IPS-18a (cell line): ENCODE measurements at regions not wholly inside any gene's neighbourhood (a gene's known extent, or its start where the extent isn't known, plus 50 kb on each side); places are given as distances from the start of the nearest gene placed in this dataset.

Experiments used
- H3K27ac ChIP-seq: one replicate; pipeline ENCODE4 v1.5.1; 2013; ENCODE audit warnings: low read length
- H3K27me3 ChIP-seq: one replicate; pipeline ENCODE4 v1.6.1; 2013; ENCODE audit warnings: mild to moderate bottlenecking, low read length; ENCODE audit not compliant: control insufficient read depth, insufficient read depth
- H3K36me3 ChIP-seq: one replicate; pipeline ENCODE4 v1.6.1; 2013; ENCODE audit warnings: low read depth, low read length; ENCODE audit not compliant: control insufficient read depth
- H3K4me1 ChIP-seq: one replicate; pipeline ENCODE4 v1.6.1; 2013; ENCODE audit warnings: low read depth, low read length; ENCODE audit not compliant: control insufficient read depth
- H3K4me3 ChIP-seq: one replicate; pipeline ENCODE4 v1.5.1; 2013; ENCODE audit warnings: low read length
- H3K9ac ChIP-seq: one replicate; pipeline ENCODE4 v1.6.1; 2013; ENCODE audit warnings: mild to moderate bottlenecking, low read length, moderate library complexity
- H3K9me3 ChIP-seq: one replicate; pipeline ENCODE4 v1.6.1; 2013; ENCODE audit warnings: low read depth, low read length; ENCODE audit not compliant: control insufficient read depth

GRCh38 chr6:104183816-104184435 is 675.8 kb downstream of the HACE1 start:
- Histone ChIP-seq H3K9me3 (no peaks in the 10 kb centered on the region), H3K27ac (no peak overlapping the region), H3K27me3 (no peaks in the 10 kb centered on the region), H3K36me3 (no peaks in the 10 kb centered on the region), H3K4me1 (no peaks in the 10 kb centered on the region), H3K9ac (no peak overlapping the region), H3K4me3 (no peak overlapping the region)

- H3K9ac ChIP-seq = no peak overlapping the region
- H3K9me3 ChIP-seq = no peaks in the 10 kb centered on the region
- H3K27me3 ChIP-seq = no peaks in the 10 kb centered on the region
- no peaks in the 10 kb centered on the region for H3K4me1 ChIP-seq
- H3K36me3 ChIP-seq = no peaks in the 10 kb centered on the region
- no peak overlapping the region for H3K4me3 ChIP-seq
- H3K27ac ChIP-seq = no peak overlapping the region
Measured at GRCh38 chr6:104182811-104183210, 676.9 kb downstream of the HACE1 start.

DNA sequence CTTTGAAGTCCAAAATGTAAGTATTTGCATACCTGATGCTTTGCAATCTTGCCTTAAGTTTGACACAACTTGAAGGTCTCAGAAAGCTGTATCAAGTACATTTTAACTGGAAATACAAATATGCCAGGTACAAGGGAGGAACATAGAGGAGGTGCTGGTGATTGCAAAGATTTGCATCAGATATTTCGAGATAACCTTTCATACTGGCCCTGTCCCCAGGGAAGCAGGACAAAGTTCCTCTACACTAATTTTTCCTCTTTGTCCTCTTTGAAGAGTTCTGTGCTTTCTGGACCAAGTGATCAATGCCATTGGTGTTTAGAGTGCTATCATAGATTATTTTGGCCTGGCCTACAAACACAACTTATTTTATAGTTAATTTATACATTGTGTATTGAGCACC is 686.1 kb downstream of the HACE1 start:
- Histone ChIP-seq H3K9ac (no peak overlapping the region), H3K9me3 (no peaks in the 10 kb centered on the region), H3K36me3 (no peaks in the 10 kb centered on the region), H3K27ac (no peak overlapping the region), H3K4me1 (no peaks in the 10 kb centered on the region), H3K4me3 (no peak overlapping the region), H3K27me3 (no peaks in the 10 kb centered on the region)

DNA sequence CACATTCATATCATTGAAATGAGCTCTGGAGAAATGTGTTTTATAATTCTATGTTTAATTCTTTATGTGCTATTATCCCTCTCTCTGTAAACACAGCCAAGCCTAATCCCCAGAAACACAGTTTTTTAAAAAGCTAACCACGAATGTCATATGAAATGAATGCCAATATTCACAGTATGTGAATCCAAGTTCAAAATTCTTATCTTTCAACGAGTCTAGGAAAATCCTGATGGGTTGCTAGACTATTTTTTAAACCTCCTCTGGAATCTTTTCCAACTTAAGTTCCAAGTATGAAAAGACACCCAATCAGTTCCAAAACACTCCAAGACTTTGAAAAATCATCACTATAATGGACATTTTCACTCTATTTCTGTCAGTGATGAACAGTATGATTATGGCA is 689.3 kb downstream of the HACE1 start:
- Histone ChIP-seq H3K9ac (no peak overlapping the region), H3K9me3 (no peaks in the 10 kb centered on the region), H3K36me3 (no peaks in the 10 kb centered on the region), H3K4me1 (no peaks in the 10 kb centered on the region), H3K27me3 (no peaks in the 10 kb centered on the region), H3K4me3 (no peak overlapping the region), H3K27ac (no peak overlapping the region)

- H3K4me1 ChIP-seq = no peaks in the 10 kb centered on the region
Measured at GRCh38 chr6:104166055-104166668, 693.6 kb downstream of the HACE1 start.

DNA sequence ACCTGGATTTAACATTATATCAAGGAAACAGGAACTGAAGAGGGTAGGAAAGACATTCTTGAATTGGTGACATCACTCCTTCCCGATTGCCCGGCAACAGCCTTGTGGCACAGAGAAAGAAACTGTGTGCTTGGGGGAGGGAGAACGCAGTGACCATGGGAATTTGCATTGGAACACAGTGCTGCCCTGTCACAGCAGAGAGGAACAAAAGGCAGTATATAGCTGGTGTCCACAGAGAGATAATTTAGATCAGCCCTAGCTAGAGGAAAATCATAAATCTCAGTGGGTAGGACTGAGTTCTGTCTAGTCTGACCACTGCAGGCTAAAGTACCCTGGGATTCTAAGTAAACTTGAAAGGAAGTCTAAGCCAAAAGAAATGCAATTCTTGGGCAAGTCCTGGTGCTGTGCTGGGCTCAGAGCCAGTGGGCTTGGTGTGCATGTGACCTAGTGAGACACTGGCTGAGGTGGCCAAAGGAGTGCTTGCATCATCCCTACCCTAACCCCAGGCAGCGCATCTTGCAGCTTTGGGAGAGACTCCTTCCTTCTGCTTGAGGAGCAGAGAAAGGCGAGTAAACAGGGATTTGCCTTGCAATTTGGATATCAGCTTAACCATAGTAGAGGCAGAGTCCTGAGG is 697.6 kb downstream of the HACE1 start:
- H3K4me3 ChIP-seq = no peak overlapping the region
- H3K27ac ChIP-seq = no peak overlapping the region
- H3K36me3 ChIP-seq = no peaks in the 10 kb centered on the region
- no peaks in the 10 kb centered on the region for H3K27me3 ChIP-seq
- H3K4me1 ChIP-seq = no peaks in the 10 kb centered on the region
- no peaks in the 10 kb centered on the region for H3K9me3 ChIP-seq
- H3K9ac ChIP-seq = no peak overlapping the region

More at GRCh38 chr6:104166055-104166668, 693.6 kb downstream of the HACE1 start:
- no peaks in the 10 kb centered on the region for H3K36me3 ChIP-seq
- H3K4me3 ChIP-seq = no peak overlapping the region
- H3K27me3 ChIP-seq = no peaks in the 10 kb centered on the region
- no peak overlapping the region for H3K9ac ChIP-seq
- no peaks in the 10 kb centered on the region for H3K9me3 ChIP-seq
- H3K27ac ChIP-seq = no peak overlapping the region

GRCh38 chr6:104159045-104159618 is 700.6 kb downstream of the HACE1 start:
- Histone ChIP-seq H3K27ac (no peak overlapping the region), H3K4me1 (no peaks in the 10 kb centered on the region), H3K9ac (no peak overlapping the region), H3K36me3 (no peaks in the 10 kb centered on the region), H3K4me3 (no peak overlapping the region), H3K9me3 (no peaks in the 10 kb centered on the region), H3K27me3 (no peaks in the 10 kb centered on the region)

GRCh38 chr6:104143757-104144156 is 716.0 kb downstream of the HACE1 start:
- Histone ChIP-seq H3K4me1 (no peaks in the 10 kb centered on the region), H3K27me3 (no peaks in the 10 kb centered on the region), H3K27ac (no peak overlapping the region), H3K9ac (no peak overlapping the region), H3K4me3 (no peak overlapping the region), H3K36me3 (no peaks in the 10 kb centered on the region), H3K9me3 (no peaks in the 10 kb centered on the region)

- no peaks in the 10 kb centered on the region for H3K27me3 ChIP-seq
- no peaks in the 10 kb centered on the region for H3K36me3 ChIP-seq
- H3K9ac ChIP-seq = no peak overlapping the region
- no peaks in the 10 kb centered on the region for H3K9me3 ChIP-seq
- H3K27ac ChIP-seq = no peak overlapping the region
- no peak overlapping the region for H3K4me3 ChIP-seq
- H3K4me1 ChIP-seq = no peaks in the 10 kb centered on the region
Measured at GRCh38 chr6:104134876-104135275, 724.8 kb downstream of the HACE1 start.

GRCh38 chr6:104130343-104130742 is 729.4 kb downstream of the HACE1 start:
- Histone ChIP-seq H3K27ac (no peak overlapping the region), H3K9ac (no peak overlapping the region), H3K4me1 (no peaks in the 10 kb centered on the region), H3K27me3 (no peaks in the 10 kb centered on the region), H3K4me3 (no peak overlapping the region), H3K36me3 (no peaks in the 10 kb centered on the region), H3K9me3 (no peaks in the 10 kb centered on the region)

GRCh38 chr6:104126315-104127005 is 733.3 kb downstream of the HACE1 start:
- no peaks in the 10 kb centered on the region for H3K27me3 ChIP-seq
- no peaks in the 10 kb centered on the region for H3K4me1 ChIP-seq
- H3K9me3 ChIP-seq = no peaks in the 10 kb centered on the region
- H3K36me3 ChIP-seq = no peaks in the 10 kb centered on the region
- no peak overlapping the region for H3K4me3 ChIP-seq
- H3K9ac ChIP-seq = no peak overlapping the region
- H3K27ac ChIP-seq = no peak overlapping the region
